H1 (cell line): ENCODE measurements at regions not wholly inside any gene's neighbourhood (a gene's known extent, or its start where the extent isn't known, plus 50 kb on each side); places are given as distances from the start of the nearest gene placed in this dataset.

Source experiments
- CTCF ChIA-PET: fragments of 300-600 bp; sonication (Branson Sonifier 250); formaldehyde crosslinking; loops from one replicate; lab custom pipeline; 2021; ENCODE audit not compliant: partially characterized antibody; lab: Charles Lee
- POLR2A ChIA-PET: fragments of 300-600 bp; sonication (Branson Sonifier 250); formaldehyde crosslinking; loops from one replicate; lab custom pipeline; 2021; ENCODE audit warnings: inconsistent platforms; ENCODE audit not compliant: partially characterized antibody; lab: Charles Lee
- DNase-seq, 2 experiments: peaks; one replicate each; pipeline versions ENCODE4 v3.0.0 to v3.0.0-alpha.2; 2010 to 2022; ENCODE audit warnings: low spot score in 2 of 2, low read depth in 1 of 2, mixed read lengths in 1 of 2
- FAIRE-seq: peaks from 2 replicates; lab custom pipeline; 2011; peaks lifted over from hg19 to GRCh38; lab: Jason Lieb, UNC
- H2AFZ ChIP-seq: 2 replicates; pipeline ENCODE4 v1.8.1; 2012; ENCODE audit warnings: low read length, inconsistent platforms
- H2AK5ac ChIP-seq: 2 replicates; pipeline ENCODE4 v1.6.1; 2013; ENCODE audit warnings: low read depth, low read length
- H2BK120ac ChIP-seq: replicated peaks from 2 replicates; pipeline ENCODE3; 2013; ENCODE audit warnings: low read depth, low read length, inconsistent platforms
- H2BK12ac ChIP-seq: 2 replicates; pipeline ENCODE4 v1.6.1; 2013; ENCODE audit warnings: low read depth, low read length
- H2BK15ac ChIP-seq: 2 replicates; pipeline ENCODE4 v1.6.1; 2013; ENCODE audit warnings: low read length
- H2BK20ac ChIP-seq: 2 replicates; pipeline ENCODE4 v1.6.1; 2013; ENCODE audit warnings: low read length
- H2BK5ac ChIP-seq: 2 replicates; pipeline ENCODE4 v1.6.1; 2013; ENCODE audit warnings: low read depth, low read length
- H3K14ac ChIP-seq: 2 replicates; pipeline ENCODE4 v1.6.1; 2013; ENCODE audit warnings: inconsistent platforms; ENCODE audit not compliant: insufficient read length
- H3K18ac ChIP-seq: 2 replicates; pipeline ENCODE4 v1.6.1; 2013; ENCODE audit warnings: low read length; ENCODE audit errors: extremely low read depth
- H3K23ac ChIP-seq: 2 replicates; pipeline ENCODE4 v1.6.1; 2013; ENCODE audit warnings: inconsistent platforms; ENCODE audit not compliant: insufficient read length
- H3K23me2 ChIP-seq: 2 replicates; pipeline ENCODE4 v1.6.1; 2013; ENCODE audit warnings: low read depth, low read length
- H3K27ac ChIP-seq: 2 replicates; pipeline ENCODE4 v1.6.1; 2011; ENCODE audit warnings: low read depth, low read length, inconsistent platforms
- H3K27me3 ChIP-seq, 4 experiments: replicated peaks in 1 of 4; 1 replicate in 1 of 4; 2 replicates in 3 of 4; pipeline versions ENCODE4 v1.6.1 to v1.8.1; 2011 to 2013; ENCODE audit warnings: low read length in 3 of 4, mild to moderate bottlenecking in 3 of 4, inconsistent platforms in 2 of 4, mixed read lengths in 2 of 4, moderate library complexity in 1 of 4; ENCODE audit not compliant: control insufficient read depth in 3 of 4, insufficient read depth in 3 of 4; ENCODE audit errors: extremely low read depth in 1 of 4
- H3K36me3 ChIP-seq, 4 experiments: 2 replicates each; pipeline versions ENCODE4 v1.6.1 to v1.8.1; 2011 to 2013; ENCODE audit warnings: mild to moderate bottlenecking in 4 of 4, low read length in 3 of 4, moderate library complexity in 2 of 4, control low read depth in 1 of 4, inconsistent platforms in 1 of 4; ENCODE audit not compliant: insufficient read depth in 4 of 4, control insufficient read depth in 2 of 4
- H3K4ac ChIP-seq: replicated peaks from 2 replicates; pipeline ENCODE3; 2013; ENCODE audit warnings: low read length, low read depth, mixed read lengths, inconsistent platforms; ENCODE audit not compliant: insufficient read length
- H3K4me1 ChIP-seq, 4 experiments: replicated peaks in 1 of 4; 1 replicate in 1 of 4; 2 replicates in 3 of 4; pipeline versions ENCODE4 v1.6.1 to v1.8.1; 2011 to 2013; ENCODE audit warnings: low read length in 3 of 4, inconsistent platforms in 2 of 4, mixed read lengths in 1 of 4; ENCODE audit not compliant: insufficient read depth in 4 of 4, control insufficient read depth in 3 of 4
- H3K4me2 ChIP-seq, 2 experiments: 2 replicates each; pipeline versions ENCODE4 v1.6.1 to v1.8.1; 2011 to 2013; ENCODE audit warnings: low read depth in 2 of 2, low read length in 2 of 2, control low read depth in 1 of 2, inconsistent platforms in 1 of 2, mild to moderate bottlenecking in 1 of 2; ENCODE audit not compliant: insufficient read depth in 1 of 2
- H3K4me3 ChIP-seq, 4 experiments: fragments of 200-600, 300-600 bp in 1 of 4; sonication (generic), shearing (Covaris generic), sonication (Bioruptor Twin) in 1 of 4; 2 replicates each; pipeline versions ENCODE4 v1.5.1 to v1.8.1; 2011 to 2016; ENCODE audit warnings: low read length in 4 of 4, low read depth in 3 of 4, control low read depth in 2 of 4, inconsistent platforms in 2 of 4, mild to moderate bottlenecking in 2 of 4, mixed read lengths in 1 of 4, moderate library complexity in 1 of 4; ENCODE audit not compliant: insufficient read depth in 2 of 4; ENCODE audit errors: extremely low read depth in 1 of 4
- H3K56ac ChIP-seq: replicated peaks from 2 replicates; pipeline ENCODE3; 2013; ENCODE audit warnings: low read depth, mild to moderate bottlenecking, mixed read lengths, low read length, inconsistent platforms; ENCODE audit not compliant: insufficient read length
- H3K79me1 ChIP-seq: 2 replicates; pipeline ENCODE4 v1.6.1; 2013; ENCODE audit warnings: low read depth, low read length, control low read depth
- H3K79me2 ChIP-seq, 2 experiments: 2 replicates each; pipeline versions ENCODE4 v1.6.1 to v1.8.1; 2012 to 2013; ENCODE audit warnings: low read length in 2 of 2, mild to moderate bottlenecking in 2 of 2, inconsistent platforms in 1 of 2; ENCODE audit not compliant: insufficient read depth in 2 of 2, control insufficient read depth in 1 of 2
- H3K9ac ChIP-seq, 4 experiments: replicated peaks in 1 of 4; 1 replicate in 1 of 4; 2 replicates in 3 of 4; pipeline versions ENCODE4 v1.6.1 to v1.8.1; 2011 to 2013; ENCODE audit warnings: low read depth in 3 of 4, low read length in 3 of 4, control low read depth in 2 of 4, mild to moderate bottlenecking in 2 of 4, moderate library complexity in 2 of 4, inconsistent platforms in 1 of 4; ENCODE audit errors: extremely low read depth in 1 of 4
- H3K9me3 ChIP-seq, 2 experiments: 2 replicates each; pipeline versions ENCODE4 v1.6.1 to v1.8.1; 2012 to 2013; ENCODE audit warnings: mild to moderate bottlenecking in 2 of 2, moderate library complexity in 2 of 2, control low read depth in 1 of 2, inconsistent platforms in 1 of 2, low read depth in 1 of 2, low read length in 1 of 2, mixed read lengths in 1 of 2; ENCODE audit not compliant: insufficient read depth in 2 of 2
- H4K20me1 ChIP-seq, 2 experiments: replicated peaks in 1 of 2; 2 replicates each; pipeline versions ENCODE3 to v1.8.1; 2011 to 2013; ENCODE audit warnings: inconsistent platforms in 2 of 2, low read length in 2 of 2, mild to moderate bottlenecking in 1 of 2; ENCODE audit not compliant: insufficient read depth in 2 of 2, control insufficient read depth in 1 of 2
- H4K5ac ChIP-seq: 2 replicates; pipeline ENCODE4 v1.6.1; 2013; ENCODE audit warnings: low read length, low read depth, mixed read lengths, inconsistent platforms; ENCODE audit not compliant: insufficient read length
- H4K8ac ChIP-seq: 2 replicates; pipeline ENCODE4 v1.8.0; 2013; ENCODE audit warnings: mild to moderate bottlenecking, moderate library complexity, low read length, inconsistent platforms; ENCODE audit not compliant: insufficient read depth; ENCODE audit errors: extremely low read depth
- H4K91ac ChIP-seq: replicated peaks from 2 replicates; pipeline ENCODE3; 2013; ENCODE audit warnings: low read length, mixed read lengths, inconsistent platforms; ENCODE audit not compliant: insufficient read length
- MAFK ChIP-seq: IDR thresholded peaks from 2 replicates; pipeline ENCODE4 v1.6.1; 2012; ENCODE audit warnings: low read depth, mild to moderate bottlenecking, improper control_type of control experiment, low read length
- NRF1 ChIP-seq: IDR thresholded peaks from 2 replicates; pipeline ENCODE4 v1.6.1; 2011; ENCODE audit warnings: mild to moderate bottlenecking, low read depth, low read length, improper control_type of control experiment
- RBBP5 ChIP-seq: IDR thresholded peaks from 2 replicates; pipeline ENCODE4 v1.7.1; 2012; ENCODE audit warnings: low read depth, mild to moderate bottlenecking, inconsistent platforms, low read length, moderate library complexity, borderline replicate concordance
- SP1 ChIP-seq: IDR thresholded peaks from 2 replicates; pipeline ENCODE4 v1.6.1; 2011; ENCODE audit warnings: low read depth, low read length
- TCF12 ChIP-seq: IDR thresholded peaks from 2 replicates; pipeline ENCODE4 v1.6.1; 2011; ENCODE audit warnings: low read depth, mild to moderate bottlenecking, low read length
- TEAD4 ChIP-seq: IDR thresholded peaks from 2 replicates; pipeline ENCODE4 v1.6.1; 2012; ENCODE audit warnings: low read depth, low read length, inconsistent platforms, mixed read lengths
- WGBS, 2 experiments: shearing (Covaris generic) in 1 of 2; methylation state at CpG; one replicate each; pipeline versions ENCODE4 v1.1.6 to v1.1.7; 2013 to 2015; ENCODE audit warnings: low lambda C conversion rate in 2 of 2, mixed read lengths in 2 of 2, inconsistent platforms in 1 of 2, low coverage in 1 of 2, missing lambda C conversion rate in 1 of 2; ENCODE audit not compliant: insufficient replicate concordance in 2 of 2, insufficient coverage in 1 of 2, insufficient read length in 1 of 2; ENCODE audit errors: extremely low coverage in 1 of 2, missing lambda C conversion rate in 1 of 2; 5-methylcytosine and 5-hydroxymethylcytosine counted together

DNA sequence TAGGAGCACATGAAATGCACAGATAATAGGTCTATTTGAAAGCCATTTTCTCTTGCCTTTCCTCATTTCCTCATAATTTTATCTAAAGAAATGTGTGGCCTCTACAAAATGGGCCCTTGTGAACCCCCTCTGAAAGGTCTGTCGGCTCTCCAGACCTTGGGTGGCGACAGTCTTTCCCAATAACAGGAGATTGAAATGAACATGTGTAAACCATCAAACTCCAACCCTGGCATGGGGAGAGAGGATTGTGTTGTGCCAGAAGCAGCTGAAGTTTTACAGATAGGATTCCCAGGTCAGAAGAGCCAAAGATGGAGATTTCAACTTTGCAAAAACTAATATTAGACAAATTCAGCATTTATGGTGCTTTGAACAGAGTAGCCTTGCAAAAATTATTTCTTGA is 277.1 kb upstream of the ECI2 start:
- no peak for DNase-seq
- Histone ChIP-seq H2BK20ac (no peak overlapping the region), H2AFZ (no peak overlapping the region), H3K18ac (no peak overlapping the region), H2BK120ac (no peak overlapping the region), H2BK5ac (no peak overlapping the region), H3K27ac (no peak overlapping the region), H2BK15ac (no peak overlapping the region), H3K4me2 (no peak overlapping the region), H2BK12ac (no peak overlapping the region), H3K36me3 (no peaks in the 10 kb centered on the region), H3K9ac (no peak overlapping the region), H3K23ac (no peak overlapping the region), H3K14ac (no peak overlapping the region), H3K79me1 (no peaks in the 10 kb centered on the region), H3K79me2 (no peaks in the 10 kb centered on the region), H2AK5ac (no peak overlapping the region), H4K20me1 (no peaks in the 10 kb centered on the region), H3K4ac (no peak overlapping the region), H4K5ac (no peak overlapping the region), H3K4me3 (no peak overlapping the region), H4K91ac (no peak overlapping the region), H4K8ac (no peak overlapping the region), H3K56ac (no peak overlapping the region), H3K23me2 (no peaks in the 10 kb centered on the region), H3K4me1 (no peaks in the 10 kb centered on the region), H3K27me3 (no peaks in the 10 kb centered on the region), H3K9me3 (peaks cover 0 to 4% of the 10 kb centered on the region in 2 experiments; a peak in 1 of 4 replicates)
- TF ChIP-seq TEAD4 (no peak), TCF12 (no peak), NRF1 (no peak), SP1 (no peak), MAFK (no peak), RBBP5 (no peak)
- POLR2A ChIA-PET, result no interaction called here
- 85% methylated on average over 2 of the region's 2 CpGs; no CpG with 5 or more reads in 1 of the 2 experiments for WGBS, 2 experiments
- CTCF ChIA-PET, result no interaction called here
- FAIRE-seq, result no peak
